ENCODE measurements at regions not wholly inside any gene's neighbourhood (a gene's known extent, or its start where the extent isn't known, plus 50 kb on each side); places are given as distances from the start of the nearest gene placed in this dataset.
"Not testable (repeated sequence)": the region's sequence is repeated elsewhere in the genome, so short reads cannot be mapped to it uniquely, and the experiment has no call there.

DNA sequence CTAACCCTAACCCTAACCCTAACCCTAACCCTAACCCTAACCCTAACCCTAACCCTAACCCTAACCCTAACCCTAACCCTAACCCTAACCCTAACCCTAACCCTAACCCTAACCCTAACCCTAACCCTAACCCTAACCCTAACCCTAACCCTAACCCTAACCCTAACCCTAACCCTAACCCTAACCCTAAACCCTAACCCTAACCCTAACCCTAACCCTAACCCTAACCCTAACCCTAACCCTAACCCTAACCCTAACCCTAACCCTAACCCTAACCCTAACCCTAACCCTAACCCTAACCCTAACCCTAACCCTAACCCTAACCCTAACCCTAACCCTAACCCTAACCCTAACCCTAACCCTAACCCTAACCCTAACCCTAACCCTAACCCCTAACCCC, 80.6 kb upstream of the PLEKHG4B start:
- H4K8ac ChIP-seq (ENCODE audit: low read depth in 2 of 2, low read length in 2 of 2); DNase-seq; H3K4ac ChIP-seq (ENCODE audit: low read depth, low read length); H2BK20ac ChIP-seq (ENCODE audit: low read depth, low read length); intact Hi-C loops (cut with micrococcal nuclease); H3K79me1 ChIP-seq (ENCODE audit: low read depth in 1 of 2, low read length in 2 of 2); in situ Hi-C loops (cut with MboI; ENCODE audit: low sequenced_read_pairs); H2AK9ac ChIP-seq (replicated peaks; ENCODE audit: low read depth, low read length, poor library complexity); H2AK5ac ChIP-seq (ENCODE audit: low read depth, low read length); ATAC-seq (ENCODE audit: low read depth); H4K91ac ChIP-seq (ENCODE audit: insufficient read depth, low read depth, low read length); H3K18ac ChIP-seq (ENCODE audit: low read depth, low read length); H3K4me3 ChIP-seq (ENCODE audit: insufficient read depth, low read depth, low read length); CTCF ChIA-PET; dilution Hi-C loops (cut with HindIII; ENCODE audit: low sequenced_read_pairs, unreplicated experiment); H3K4me2 ChIP-seq (ENCODE audit: low read depth, low read length); POLR2A ChIA-PET (ENCODE audit: unreplicated experiment); H2BK5ac ChIP-seq (ENCODE audit: low read depth, low read length, poor library complexity, severe bottlenecking); H3K9me1 ChIP-seq (ENCODE audit: insufficient read depth, low read length); H2BK15ac ChIP-seq (ENCODE audit: low read depth, low read length); H3K27ac ChIP-seq (ENCODE audit: insufficient read depth, low read length); BruUV-seq (replicated peaks); H3K27me3 ChIP-seq (ENCODE audit: control insufficient read depth, insufficient read depth, low read length); H3K36me3 ChIP-seq (ENCODE audit: control insufficient read depth, insufficient read depth, low read length); H3K9me3 ChIP-seq (ENCODE audit: control insufficient read depth, insufficient read depth, low read length); H2AFZ ChIP-seq (replicated peaks; ENCODE audit: low read length, poor library complexity); H3K9ac ChIP-seq (ENCODE audit: low read depth, low read length); H2BK120ac ChIP-seq (ENCODE audit: low read depth, low read length); H3K4me1 ChIP-seq (ENCODE audit: control insufficient read depth, insufficient read depth, low read length); H3K14ac ChIP-seq (replicated peaks; ENCODE audit: low read depth, low read length); H4K20me1 ChIP-seq (ENCODE audit: insufficient read depth, low read length); H3K23ac ChIP-seq (ENCODE audit: low read depth, low read length); H4K5ac ChIP-seq (ENCODE audit: low read depth, low read length); H3K56ac ChIP-seq (ENCODE audit: extremely low read depth, insufficient read depth, low read length): not testable (repeated sequence)

Measured in IMR-90 (cell line).